NCI-H146 (cell line): ENCODE measurements at regions not wholly inside any gene's neighbourhood (a gene's known extent, or its start where the extent isn't known, plus 50 kb on each side); places are given as distances from the start of the nearest gene placed in this dataset.
"Not testable (repeated sequence)": the region's sequence is repeated elsewhere in the genome, so short reads cannot be mapped to it uniquely, and the experiment has no call there.

Experiments used
- DNase-seq: peaks from one replicate; lab custom pipeline; 2025; lab: John Stamatoyannopoulos, UW

- DNase-seq = no peak
Measured at GRCh38 chr13:39803156-39803555, 147.7 kb downstream of the COG6 start.

GRCh38 chr13:39803851-39804250 lies 148.4 kb downstream of the COG6 start:
- DNase-seq = no peak

- DNase-seq = no peak
Measured at GRCh38 chr13:39804332-39805210, 149.1 kb downstream of the COG6 start.

GRCh38 chr13:39809466-39809865 lies 154.0 kb downstream of the COG6 start:
- no peak for DNase-seq

- DNase-seq = no peak
Measured at GRCh38 chr13:39810091-39810877, 154.8 kb downstream of the COG6 start.

GRCh38 chr13:39811051-39811450 lies 155.6 kb downstream of the COG6 start:
- no peak for DNase-seq

GRCh38 chr13:39811696-39812095 lies 156.2 kb downstream of the COG6 start:
- no peak for DNase-seq

GRCh38 chr13:39815345-39816111 lies 160.1 kb downstream of the COG6 start:
- no peak for DNase-seq

DNA sequence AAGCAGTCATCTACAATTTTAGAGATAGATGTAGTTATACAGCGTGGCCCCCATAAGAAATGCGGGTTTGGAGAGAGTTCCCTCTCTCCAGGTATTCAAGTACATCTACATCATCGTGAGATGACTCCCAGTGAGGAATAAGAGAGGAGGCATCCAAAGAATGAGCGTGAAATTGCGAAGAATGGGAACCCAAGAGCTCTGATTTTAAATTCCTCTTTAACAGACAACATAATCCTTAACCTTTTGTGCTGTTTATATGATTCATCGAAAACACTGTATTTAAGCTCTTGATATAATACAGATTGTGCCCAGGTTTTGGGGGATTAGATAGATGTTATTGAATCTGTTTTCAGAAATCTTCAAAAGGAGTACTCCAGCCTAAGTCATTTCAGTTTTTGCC lies 161.5 kb downstream of the COG6 start:
- DNase-seq = no peak

DNA sequence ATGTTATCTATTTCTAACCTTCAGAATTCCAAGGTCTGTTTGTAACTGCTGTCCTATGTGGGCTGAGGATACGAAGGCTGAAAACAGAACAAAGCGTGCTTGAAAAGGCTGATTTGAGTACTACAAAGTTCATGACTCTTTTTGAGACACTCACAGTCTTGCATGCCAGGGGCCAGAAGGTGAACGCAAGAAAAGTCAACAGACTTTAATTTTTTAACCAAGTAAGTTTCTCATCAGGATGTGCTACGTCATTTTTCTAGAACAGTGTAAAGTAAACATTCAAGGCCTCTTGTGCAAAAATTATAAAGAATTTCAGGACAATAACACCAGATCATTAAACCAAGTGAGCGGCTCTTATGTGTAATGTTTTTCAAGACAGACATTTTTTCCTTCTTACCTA lies 163.5 kb downstream of the COG6 start:
- no peak for DNase-seq

DNA sequence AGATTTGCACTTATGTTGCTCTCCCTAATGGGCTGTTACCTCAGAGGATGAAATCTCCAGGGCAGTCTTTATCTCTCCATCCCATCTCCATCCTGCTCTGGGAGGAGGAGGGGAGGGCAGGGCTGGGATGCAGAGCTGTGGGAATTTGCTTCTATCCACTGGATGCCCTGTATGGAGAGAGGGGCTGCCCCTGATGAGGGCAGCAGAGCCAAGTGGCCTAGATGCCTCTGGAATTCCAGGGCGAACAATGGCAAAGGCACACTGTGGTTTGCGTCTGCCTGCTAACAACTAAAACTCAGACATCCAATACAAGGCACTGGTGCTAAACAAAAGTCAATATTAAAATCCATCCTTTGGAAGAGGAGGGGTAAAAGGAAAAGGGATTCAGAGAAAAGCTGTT lies 165.1 kb downstream of the COG6 start:
- DNase-seq = no peak

DNA sequence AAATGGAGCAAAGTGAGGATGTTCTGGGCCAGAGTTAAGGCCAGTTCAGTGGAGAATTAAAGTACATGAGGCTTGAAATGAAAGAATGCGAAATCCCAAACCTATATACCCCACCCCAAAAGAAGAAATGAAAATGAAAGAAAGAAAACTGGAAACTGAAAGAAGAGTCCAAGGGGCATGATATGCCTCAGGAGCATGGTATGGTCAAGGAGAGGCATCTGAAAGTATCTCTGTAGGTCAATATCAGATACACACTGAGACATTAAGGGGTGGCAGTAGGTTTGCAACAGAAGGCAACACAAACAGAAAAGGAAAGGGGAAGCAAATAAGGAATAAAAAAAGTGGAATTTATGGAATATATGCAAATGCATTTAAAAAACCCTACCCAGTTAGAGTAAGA lies 166.5 kb downstream of the COG6 start:
- DNase-seq = no peak

GRCh38 chr13:39822437-39822836 lies 167.0 kb downstream of the COG6 start:
- DNase-seq = no peak

DNA sequence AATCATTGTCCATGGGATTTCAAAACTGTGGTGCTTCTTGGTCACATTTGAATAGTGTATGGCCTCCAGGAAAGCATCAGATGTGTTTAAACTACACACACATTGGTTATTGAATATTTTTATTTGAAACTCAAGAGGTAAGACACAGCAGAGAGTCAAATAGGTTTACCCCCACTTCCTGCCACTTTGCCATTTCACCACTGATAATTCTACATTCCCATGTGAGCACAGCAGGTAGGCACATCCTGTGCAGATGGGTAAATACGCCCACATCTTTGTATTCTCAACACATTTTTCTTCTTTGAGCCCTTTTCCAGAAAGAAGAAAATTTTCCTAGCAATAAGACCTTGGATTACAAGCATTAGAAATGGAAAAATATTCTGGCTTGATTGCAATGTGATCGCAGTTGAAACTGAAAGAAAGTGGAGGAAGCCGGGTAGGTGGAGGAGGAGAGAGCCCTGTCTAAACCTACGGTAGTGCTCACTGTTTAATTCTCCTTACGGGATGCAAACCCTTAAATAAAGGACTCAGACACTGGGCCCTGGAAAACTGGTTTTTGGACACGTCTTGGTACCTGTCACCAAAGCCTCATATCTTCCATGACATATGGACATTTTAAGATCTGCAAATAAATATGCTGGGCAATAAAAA lies 167.7 kb downstream of the COG6 start:
- no peak for DNase-seq

DNA sequence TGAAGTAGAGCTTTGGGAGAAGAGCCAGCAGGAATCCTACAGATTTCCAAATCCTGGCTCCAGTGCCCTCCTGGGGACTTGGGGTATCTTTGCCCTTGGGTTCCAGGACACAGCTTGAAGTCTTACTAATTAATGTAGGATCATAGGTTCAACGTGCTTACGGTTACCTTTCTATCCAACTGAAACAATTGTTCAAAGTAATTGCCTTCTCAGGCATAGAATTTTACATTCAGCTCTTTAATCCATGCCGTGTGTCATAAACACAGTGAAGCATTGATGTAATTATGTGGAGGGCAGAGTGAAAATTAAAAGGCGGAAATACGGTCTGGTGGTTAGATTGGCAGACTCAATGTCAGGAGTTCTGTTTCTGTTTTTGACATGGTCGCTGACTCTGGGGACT lies 170.4 kb downstream of the COG6 start:
- no peak for DNase-seq

DNA sequence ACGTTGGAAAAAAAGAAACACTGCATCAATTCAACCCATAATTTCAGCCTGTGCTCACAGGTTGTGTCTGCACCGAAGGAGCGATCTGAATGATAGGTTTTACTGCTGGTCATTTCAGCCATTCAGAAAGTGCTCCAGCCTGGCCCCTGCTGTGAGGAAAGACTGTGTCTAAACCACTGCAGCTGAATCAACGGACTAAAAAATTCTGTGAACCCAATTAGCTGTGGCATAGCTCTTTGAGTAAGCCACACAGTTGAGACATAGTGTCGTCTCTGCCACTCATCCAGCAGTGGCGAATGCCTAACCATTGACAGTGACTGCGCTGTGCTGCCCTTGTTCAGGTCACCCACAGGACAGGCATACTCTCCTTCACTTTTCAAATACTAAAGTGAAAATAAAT lies 179.8 kb downstream of the COG6 start:
- DNase-seq = peak; percentile 50

- no peak for DNase-seq
Measured at GRCh38 chr13:39836038-39836437, 180.6 kb downstream of the COG6 start.

DNA sequence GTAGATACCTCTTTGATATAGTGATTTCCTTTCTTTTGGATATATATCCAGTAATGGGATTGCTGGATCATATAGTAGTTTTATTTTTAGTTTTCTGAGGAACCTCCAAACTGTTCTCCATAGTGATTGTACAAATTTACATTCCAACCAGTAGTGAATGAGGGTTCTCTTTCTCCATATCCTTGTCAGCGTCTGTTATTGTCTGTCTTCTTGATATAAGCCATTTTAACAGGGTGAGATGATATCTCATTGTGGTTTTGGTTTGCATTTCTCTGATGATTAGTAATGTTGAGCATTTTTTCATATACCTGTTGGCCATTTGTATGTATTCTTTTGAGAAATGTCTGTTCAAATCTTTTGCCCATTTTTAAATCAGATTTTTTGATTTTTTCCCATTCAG lies 182.4 kb downstream of the COG6 start:
- DNase-seq = not testable (repeated sequence)

DNA sequence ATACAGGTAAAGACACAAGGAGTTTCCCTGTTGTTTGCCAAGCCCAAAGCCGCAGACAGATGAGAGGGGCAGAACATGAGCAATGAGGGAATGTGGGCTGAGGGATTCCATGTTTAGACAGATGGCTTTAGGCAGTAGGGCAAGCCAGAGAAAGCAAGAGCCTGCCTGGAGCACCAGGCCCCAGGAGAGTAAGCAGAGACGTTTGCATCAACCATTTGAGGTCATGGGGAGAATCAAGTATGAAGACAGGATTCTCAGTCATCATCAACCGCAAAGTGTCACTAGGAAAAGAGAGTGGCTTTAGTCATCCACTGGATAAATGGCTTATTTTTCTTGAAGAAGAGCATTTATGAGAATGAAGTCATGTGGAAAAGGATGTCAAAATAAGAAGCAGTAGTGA lies 184.7 kb downstream of the COG6 start:
- no peak for DNase-seq

GRCh38 chr13:39847336-39847735 lies 191.9 kb downstream of the COG6 start:
- DNase-seq = no peak

DNA sequence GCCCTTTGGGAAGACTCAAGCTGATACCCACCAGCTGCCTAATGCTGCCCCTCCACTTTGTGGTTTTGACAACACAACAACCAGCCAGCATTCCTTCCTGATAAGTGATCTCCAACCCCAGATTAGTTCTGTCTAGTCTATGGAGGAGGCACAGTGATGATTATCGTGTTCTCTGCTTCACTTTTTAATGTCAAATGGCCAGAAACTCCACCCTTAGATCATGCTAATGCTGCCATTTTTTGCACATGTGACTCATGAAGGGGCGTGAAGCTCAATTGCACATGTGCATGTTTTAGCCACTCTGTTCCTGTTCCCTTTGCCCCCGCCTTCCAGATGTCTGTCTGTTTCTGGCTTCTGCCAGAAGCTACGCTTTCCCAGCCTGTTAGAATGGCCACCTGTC lies 199.8 kb downstream of the COG6 start:
- no peak for DNase-seq

DNA sequence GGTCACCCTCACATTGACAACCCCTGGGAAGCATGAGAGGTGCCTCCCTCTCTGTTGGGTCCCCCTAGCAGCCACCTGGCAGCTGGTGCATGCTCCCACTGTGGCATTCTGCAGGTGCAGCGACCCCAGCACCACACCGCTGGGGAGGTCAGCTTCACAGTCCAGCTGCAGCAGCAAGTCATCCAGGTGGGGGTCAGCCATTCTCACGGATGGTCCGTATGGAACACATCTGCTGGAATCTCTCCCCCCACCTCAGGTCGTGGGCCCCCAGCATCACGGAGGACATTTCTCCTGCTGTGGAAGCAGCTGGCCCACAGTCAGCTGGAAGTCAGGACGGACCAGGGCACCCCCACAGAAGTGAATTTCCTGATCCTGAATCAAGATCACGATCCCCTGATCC lies 201.3 kb downstream of the COG6 start:
- no peak for DNase-seq
